ENCODE measurements at regions not wholly inside any gene's neighbourhood (a gene's known extent, or its start where the extent isn't known, plus 50 kb on each side); places are given as distances from the start of the nearest gene placed in this dataset.

GRCh38 chr3:89841041-89841440 lies 733.6 kb downstream of the EPHA3 start:
- H3K27me3 ChIP-seq (ENCODE audit: insufficient read depth, low read depth), result no peaks in the 10 kb centered on the region
- no peaks in the 10 kb centered on the region for H3K4me1 ChIP-seq (replicated peaks; ENCODE audit: insufficient read depth)
- BruUV-seq (replicated peaks), result no TSS peak
- H3K9me2 ChIP-seq (ENCODE audit: insufficient read depth), result no peaks in the 10 kb centered on the region
- no peak overlapping the region for H2AFZ ChIP-seq
- H3K27ac ChIP-seq, result no peak overlapping the region
- no peaks in the 10 kb centered on the region for H3F3A ChIP-seq (ENCODE audit: insufficient read depth, low read depth)
- POLR2A ChIA-PET (ENCODE audit: unreplicated experiment), result no interaction called here
- H4K20me1 ChIP-seq (ENCODE audit: insufficient read depth), result no peaks in the 10 kb centered on the region
- TF ChIP-seq CTCF (conservative IDR thresholded peaks at IDR 0.05), result no peak
- no peak for TF ChIP-seq EZH2 (IDR thresholded peaks at IDR 0.05; ENCODE audit: low read depth)
- H3K4me3 ChIP-seq, result no peak overlapping the region
- no peak overlapping the region for H3K4me2 ChIP-seq
- no peak for DNase-seq
- intact Hi-C loops (cut with micrococcal nuclease; ENCODE audit: unreplicated experiment), result no loop called here
- no peaks in the 10 kb centered on the region; the same call in 1 of the 2 replicates for H3K9me3 ChIP-seq (ENCODE audit: insufficient read depth, low read depth)
- CTCF ChIA-PET, result no interaction called here
- no peaks in the 10 kb centered on the region for H3K36me3 ChIP-seq (ENCODE audit: low read depth)
- H3K79me2 ChIP-seq (ENCODE audit: low read depth), result no peaks in the 10 kb centered on the region

GRCh38 chr3:89845053-89845452 lies 737.6 kb downstream of the EPHA3 start:
- no peak overlapping the region for H3K27ac ChIP-seq
- H3K36me3 ChIP-seq (ENCODE audit: low read depth), result no peaks in the 10 kb centered on the region
- DNase-seq, result no peak
- no TSS peak for BruUV-seq (replicated peaks)
- H3K79me2 ChIP-seq (ENCODE audit: low read depth), result no peaks in the 10 kb centered on the region
- H3K4me3 ChIP-seq, result no peak overlapping the region
- POLR2A ChIA-PET (ENCODE audit: unreplicated experiment), result no interaction called here
- no peaks in the 10 kb centered on the region for H4K20me1 ChIP-seq (ENCODE audit: insufficient read depth)
- TF ChIP-seq EZH2 (IDR thresholded peaks at IDR 0.05; ENCODE audit: low read depth) (no peak), CTCF (conservative IDR thresholded peaks at IDR 0.05) (no peak)
- H2AFZ ChIP-seq, result 0 out of 2 replicates have a peak overlapping the region, but pooled peaks have one; percentile 8
- H3K4me1 ChIP-seq (replicated peaks; ENCODE audit: insufficient read depth), result no peaks in the 10 kb centered on the region
- no peaks in the 10 kb centered on the region; the same call in 1 of the 2 replicates for H3K9me3 ChIP-seq (ENCODE audit: insufficient read depth, low read depth)
- intact Hi-C loops (cut with micrococcal nuclease; ENCODE audit: unreplicated experiment), result no loop called here
- H3K9me2 ChIP-seq (ENCODE audit: insufficient read depth), result no peaks in the 10 kb centered on the region
- H3K27me3 ChIP-seq (ENCODE audit: insufficient read depth, low read depth), result no peaks in the 10 kb centered on the region
- H3K4me2 ChIP-seq, result no peak overlapping the region
- CTCF ChIA-PET, result no interaction called here
- H3F3A ChIP-seq (ENCODE audit: insufficient read depth, low read depth), result no peaks in the 10 kb centered on the region

DNA sequence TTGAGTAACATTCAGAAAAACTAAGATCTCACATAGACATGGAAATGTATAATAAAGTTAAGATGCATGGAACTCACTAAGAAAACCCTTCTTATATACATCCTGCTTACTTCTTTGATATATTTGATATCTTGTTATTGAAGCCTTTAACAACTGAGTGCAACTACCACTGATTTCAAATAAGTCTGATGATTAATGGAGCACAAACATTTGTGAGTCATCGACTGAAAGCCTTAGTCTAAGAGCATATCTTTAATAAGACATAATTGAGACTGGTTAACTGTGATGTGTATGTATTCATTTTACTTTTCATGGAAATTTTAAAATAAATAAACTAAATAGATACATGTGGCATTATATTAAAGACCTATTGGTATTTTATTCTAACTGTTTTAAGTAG lies 740.5 kb downstream of the EPHA3 start:
- no peak for DNase-seq
- Histone ChIP-seq H4K20me1 (ENCODE audit: insufficient read depth) (no peaks in the 10 kb centered on the region), H3K9me2 (ENCODE audit: insufficient read depth) (no peaks in the 10 kb centered on the region), H3K79me2 (ENCODE audit: low read depth) (no peaks in the 10 kb centered on the region), H3F3A (ENCODE audit: insufficient read depth, low read depth) (no peaks in the 10 kb centered on the region), H3K4me2 (no peak overlapping the region), H3K27ac (no peak overlapping the region), H3K36me3 (ENCODE audit: low read depth) (no peaks in the 10 kb centered on the region), H2AFZ (no peak overlapping the region), H3K27me3 (ENCODE audit: insufficient read depth, low read depth) (no peaks in the 10 kb centered on the region), H3K4me3 (no peak overlapping the region), H3K4me1 (replicated peaks; ENCODE audit: insufficient read depth) (no peaks in the 10 kb centered on the region), H3K9me3 (ENCODE audit: insufficient read depth, low read depth) (no peaks in the 10 kb centered on the region; the same call in 1 of the 2 replicates)
- TF ChIP-seq EZH2 (IDR thresholded peaks at IDR 0.05; ENCODE audit: low read depth) (no peak), CTCF (conservative IDR thresholded peaks at IDR 0.05) (no peak)
- no TSS peak for BruUV-seq (replicated peaks)
- intact Hi-C loops (cut with micrococcal nuclease; ENCODE audit: unreplicated experiment), result no loop called here
- ChIA-PET CTCF (no interaction called here), POLR2A (ENCODE audit: unreplicated experiment) (no interaction called here)
